ENCODE measurements at regions not wholly inside any gene's neighbourhood (a gene's known extent, or its start where the extent isn't known, plus 50 kb on each side); places are given as distances from the start of the nearest gene placed in this dataset.
A peak's percentile ranks its signal among the peaks of the same experiment; 100 is the strongest.

GRCh38 chr16:88325976-88326375, 56.8 kb upstream of the ZNF469 start:
- Histone ChIP-seq H3K27me3 (no peaks in the 10 kb centered on the region), H3K4me1 (no peaks in the 10 kb centered on the region), H3K36me3 (no peaks in the 10 kb centered on the region), H3K4me3 (no peak overlapping the region), H3K27ac (no peak overlapping the region), H3K9me3 (peaks cover 0 to 1% (median 0%) of the 10 kb centered on the region in 12 donors)
- ATAC-seq: no peak
- 81 to 94% (median 90%) methylated on average over 2 to 3 of the region's 3 CpGs for WGBS, 4 donors
- no peak for TF ChIP-seq CTCF (IDR thresholded peaks at IDR 0.05)
- no peak for TF ChIP-seq POLR2A (IDR thresholded peaks at IDR 0.05)
- intact Hi-C loops (cut with DNase I): no loop called here
- DNase-seq: peak in 1 of 5 donors; percentile 20

GRCh38 chr16:88326611-88327485, 55.9 kb upstream of the ZNF469 start:
- DNase-seq: peak in 1 of 5 donors; percentile 42
- H3K36me3 ChIP-seq: no peaks in the 10 kb centered on the region
- no peak for ATAC-seq

GRCh38 chr16:88327561-88328312, 55.0 kb upstream of the ZNF469 start:
- peak in 1 of 5 donors; percentile 37 for DNase-seq
- Histone ChIP-seq H3K27ac (no peak overlapping the region), H3K4me3 (no peak overlapping the region), H3K4me1 (no peaks in the 10 kb centered on the region), H3K27me3 (peaks cover 0 to 4% (median 0%) of the 10 kb centered on the region in 9 donors), H3K9me3 (no peaks in the 10 kb centered on the region), H3K36me3 (no peaks in the 10 kb centered on the region)
- intact Hi-C loops (cut with DNase I): no loop called here
- TF ChIP-seq CTCF (IDR thresholded peaks at IDR 0.05) (no peak), POLR2A (IDR thresholded peaks at IDR 0.05) (no peak)
- ATAC-seq: no peak
- 84 to 93% (median 89%) methylated on average over 16 to 36 of the region's 36 CpGs for WGBS, 4 donors

More at GRCh38 chr16:88326611-88327485, 55.9 kb upstream of the ZNF469 start:
- Histone ChIP-seq H3K27me3 (no peaks in the 10 kb centered on the region), H3K4me1 (no peaks in the 10 kb centered on the region), H3K27ac (no peak overlapping the region), H3K9me3 (no peaks in the 10 kb centered on the region), H3K4me3 (no peak overlapping the region)
- TF ChIP-seq CTCF (IDR thresholded peaks at IDR 0.05) (no peak), POLR2A (IDR thresholded peaks at IDR 0.05) (no peak)
- intact Hi-C loops (cut with DNase I): no loop called here
- WGBS, 4 donors: 90 to 94% (median 92%) methylated on average over 25 to 28 of the region's 28 CpGs
